Keratinocyte (primary cell): ENCODE measurements at regions not wholly inside any gene's neighbourhood (a gene's known extent, or its start where the extent isn't known, plus 50 kb on each side); places are given as distances from the start of the nearest gene placed in this dataset.

Experiments used
- DNase-seq: peaks from one replicate; pipeline ENCODE4 v3.0.0-alpha.2; 2011; ENCODE audit warnings: low read depth, missing footprints, low spot score
- FAIRE-seq: peaks from 2 replicates; lab custom pipeline; 2011; peaks lifted over from hg19 to GRCh38; lab: Jason Lieb, UNC
- H2AFZ ChIP-seq: 2 replicates; pipeline ENCODE4 v1.6.0; 2012; ENCODE audit warnings: low read length, control low read depth, inconsistent platforms; ENCODE audit not compliant: control insufficient read depth
- H3K27ac ChIP-seq: 2 replicates; pipeline ENCODE4 v1.5.1; 2011; ENCODE audit warnings: low read length; ENCODE audit not compliant: control insufficient read depth, insufficient read depth
- H3K27me3 ChIP-seq: 3 replicates; pipeline ENCODE4 v1.6.0; 2011; ENCODE audit warnings: low read length; ENCODE audit not compliant: control insufficient read depth, insufficient read depth; ENCODE audit errors: extremely low read depth
- H3K36me3 ChIP-seq, 2 experiments: 2 replicates in 1 of 2; 3 replicates in 1 of 2; pipeline ENCODE4 v1.5.1; 2011; ENCODE audit warnings: low read length in 2 of 2, mild to moderate bottlenecking in 1 of 2; ENCODE audit not compliant: control insufficient read depth in 2 of 2, insufficient read depth in 2 of 2; ENCODE audit errors: extremely low read depth in 1 of 2
- H3K4me1 ChIP-seq: 3 replicates; pipeline ENCODE4 v1.5.1; 2011; ENCODE audit warnings: low read length; ENCODE audit not compliant: control insufficient read depth, insufficient read depth; ENCODE audit errors: extremely low read depth
- H3K4me2 ChIP-seq: 3 replicates; pipeline ENCODE4 v1.6.0; 2011; ENCODE audit warnings: low read depth, low read length; ENCODE audit not compliant: control insufficient read depth, insufficient read depth; ENCODE audit errors: extremely low read depth
- H3K4me3 ChIP-seq, 3 experiments: fragments of 200-600 bp in 1 of 3; sonication (generic) in 1 of 3; 2 replicates in 2 of 3; 3 replicates in 1 of 3; pipeline ENCODE4 v1.5.1; 2011 to 2016; ENCODE audit warnings: low read length in 3 of 3, mild to moderate bottlenecking in 3 of 3, control low read depth in 2 of 3, inconsistent platforms in 1 of 3, low read depth in 1 of 3, mixed read lengths in 1 of 3, mixed run types in 1 of 3, moderate library complexity in 1 of 3; ENCODE audit not compliant: control insufficient read depth in 2 of 3, insufficient read depth in 2 of 3; ENCODE audit errors: extremely low read depth in 1 of 3
- H3K79me2 ChIP-seq: 2 replicates; pipeline ENCODE4 v1.6.0; 2012; ENCODE audit warnings: low read length; ENCODE audit not compliant: control insufficient read depth, insufficient read depth
- H3K9ac ChIP-seq: 3 replicates; pipeline ENCODE4 v1.6.0; 2011; ENCODE audit warnings: low read length; ENCODE audit not compliant: control insufficient read depth, insufficient read depth; ENCODE audit errors: extremely low read depth
- H3K9me1 ChIP-seq: 3 replicates; pipeline ENCODE4 v1.6.0; 2011; ENCODE audit warnings: low read length; ENCODE audit not compliant: control insufficient read depth, insufficient read depth; ENCODE audit errors: extremely low read depth
- H3K9me3 ChIP-seq: 2 replicates; pipeline ENCODE4 v1.5.1; 2012; ENCODE audit warnings: low read depth, low read length; ENCODE audit not compliant: control insufficient read depth
- H4K20me1 ChIP-seq: 3 replicates; pipeline ENCODE4 v1.6.0; 2011; ENCODE audit warnings: low read length; ENCODE audit not compliant: control insufficient read depth, insufficient read depth; ENCODE audit errors: extremely low read depth
- EZH2 ChIP-seq: IDR thresholded peaks from one replicate; pipeline ENCODE4 v1.6.1; 2012; ENCODE audit warnings: inconsistent platforms, mild to moderate bottlenecking, low read length, moderate library complexity
- dilution Hi-C: fragments of 300-500 bp; cut with MboI; formaldehyde crosslinking; loops from one replicate; pipeline ENCODE4 v1.7.0; 2020; ENCODE audit warnings: low sequenced_read_pairs; ENCODE audit not compliant: extremely low pct_ligation_motif_present
- TF ChIP-seq, protein P1 (sequence below), 3 experiments: IDR thresholded peaks in 1 of 3; conservative IDR thresholded peaks in 1 of 3; optimal IDR thresholded peaks in 1 of 3; 2 replicates in 2 of 3; 3 replicates in 1 of 3; pipeline versions ENCODE3 to v1.5.1; 2011; ENCODE audit warnings: low read length in 3 of 3, mild to moderate bottlenecking in 3 of 3, moderate library complexity in 2 of 3, control low read depth in 1 of 3, inconsistent platforms in 1 of 3; ENCODE audit not compliant: insufficient read depth in 2 of 3; ENCODE audit errors: extremely low read depth in 1 of 3

DNA sequence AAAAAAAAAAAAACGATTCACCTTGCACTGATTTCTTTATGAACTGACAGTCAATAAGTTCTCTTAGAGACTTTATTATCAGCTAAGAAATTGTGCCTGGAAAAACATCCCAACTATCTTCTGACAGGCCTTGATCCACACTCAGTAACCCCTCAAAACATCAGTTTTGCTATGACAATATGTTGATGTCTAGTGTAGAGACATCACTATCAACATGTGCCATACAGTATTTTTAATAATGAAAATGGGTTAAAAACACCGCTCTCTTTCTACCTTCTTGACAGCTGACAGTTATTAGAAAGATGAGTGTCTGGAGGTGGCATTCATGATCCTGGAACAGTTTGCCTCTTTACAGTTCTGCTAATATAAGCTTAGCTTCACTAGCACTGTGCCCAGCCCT, 175.8 kb upstream of the TMEM229A start:
- Histone ChIP-seq H3K9me3 (no peaks in the 10 kb centered on the region), H3K27ac (no peak overlapping the region), H3K36me3 (no peaks in the 10 kb centered on the region), H3K4me3 (no peak overlapping the region), H2AFZ (no peak overlapping the region), H3K79me2 (no peaks in the 10 kb centered on the region), H3K9me1 (no peaks in the 10 kb centered on the region), H3K4me2 (no peak overlapping the region), H3K4me1 (no peaks in the 10 kb centered on the region), H3K27me3 (no peaks in the 10 kb centered on the region), H3K9ac (no peak overlapping the region), H4K20me1 (no peaks in the 10 kb centered on the region)
- no peak for FAIRE-seq
- dilution Hi-C loops, result no loop called here
- TF ChIP-seq, protein P1, sequence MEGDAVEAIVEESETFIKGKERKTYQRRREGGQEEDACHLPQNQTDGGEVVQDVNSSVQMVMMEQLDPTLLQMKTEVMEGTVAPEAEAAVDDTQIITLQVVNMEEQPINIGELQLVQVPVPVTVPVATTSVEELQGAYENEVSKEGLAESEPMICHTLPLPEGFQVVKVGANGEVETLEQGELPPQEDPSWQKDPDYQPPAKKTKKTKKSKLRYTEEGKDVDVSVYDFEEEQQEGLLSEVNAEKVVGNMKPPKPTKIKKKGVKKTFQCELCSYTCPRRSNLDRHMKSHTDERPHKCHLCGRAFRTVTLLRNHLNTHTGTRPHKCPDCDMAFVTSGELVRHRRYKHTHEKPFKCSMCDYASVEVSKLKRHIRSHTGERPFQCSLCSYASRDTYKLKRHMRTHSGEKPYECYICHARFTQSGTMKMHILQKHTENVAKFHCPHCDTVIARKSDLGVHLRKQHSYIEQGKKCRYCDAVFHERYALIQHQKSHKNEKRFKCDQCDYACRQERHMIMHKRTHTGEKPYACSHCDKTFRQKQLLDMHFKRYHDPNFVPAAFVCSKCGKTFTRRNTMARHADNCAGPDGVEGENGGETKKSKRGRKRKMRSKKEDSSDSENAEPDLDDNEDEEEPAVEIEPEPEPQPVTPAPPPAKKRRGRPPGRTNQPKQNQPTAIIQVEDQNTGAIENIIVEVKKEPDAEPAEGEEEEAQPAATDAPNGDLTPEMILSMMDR (optimal IDR thresholded peaks at IDR 0.05 in 1 of 3, IDR thresholded peaks at IDR 0.05 in 1 of 3, conservative IDR thresholded peaks at IDR 0.05 in 1 of 3; ENCODE audit: extremely low read depth in 1 of 3, insufficient read depth in 2 of 3, low read length in 3 of 3), result no peak
- no peak for TF ChIP-seq EZH2
- DNase-seq, result no peak

DNA sequence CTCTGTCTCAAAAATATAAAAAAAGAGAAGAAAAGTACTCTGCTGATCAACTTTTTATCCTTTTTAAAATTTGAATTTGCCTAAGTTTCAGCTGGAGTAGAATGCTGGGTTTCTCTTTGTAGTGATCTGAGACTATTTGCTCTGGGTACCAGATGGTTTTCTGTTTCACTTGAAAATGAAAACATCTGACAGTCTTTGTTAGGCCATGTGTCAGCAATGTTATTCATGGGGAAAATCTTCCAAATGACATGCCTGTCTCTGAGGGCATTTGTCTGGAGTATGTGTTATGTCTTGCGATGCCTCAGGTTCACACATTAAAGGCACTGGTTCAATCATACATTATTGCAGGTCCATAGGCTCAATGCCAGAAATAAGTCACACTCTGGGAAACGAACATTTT, 175.3 kb upstream of the TMEM229A start:
- H3K4me1 ChIP-seq, result no peaks in the 10 kb centered on the region
- no peak for TF ChIP-seq EZH2
- TF ChIP-seq, protein P1 (optimal IDR thresholded peaks at IDR 0.05 in 1 of 3, IDR thresholded peaks at IDR 0.05 in 1 of 3, conservative IDR thresholded peaks at IDR 0.05 in 1 of 3; ENCODE audit: extremely low read depth in 1 of 3, insufficient read depth in 2 of 3, low read length in 3 of 3), result no peak
- no peaks in the 10 kb centered on the region for H3K9me1 ChIP-seq
- H3K4me2 ChIP-seq, result no peak overlapping the region
- H3K9me3 ChIP-seq, result no peaks in the 10 kb centered on the region
- H3K9ac ChIP-seq, result no peak overlapping the region
- H3K79me2 ChIP-seq, result no peaks in the 10 kb centered on the region
- DNase-seq (no peak), FAIRE-seq (no peak)
- dilution Hi-C loops, result no loop called here
- no peak overlapping the region for H2AFZ ChIP-seq
- no peaks in the 10 kb centered on the region for H4K20me1 ChIP-seq
- H3K36me3 ChIP-seq, result no peaks in the 10 kb centered on the region
- H3K4me3 ChIP-seq, result no peak overlapping the region
- H3K27ac ChIP-seq, result no peak overlapping the region
- no peaks in the 10 kb centered on the region for H3K27me3 ChIP-seq
